ENCODE measurements at regions not wholly inside any gene's neighbourhood (a gene's known extent, or its start where the extent isn't known, plus 50 kb on each side); places are given as distances from the start of the nearest gene placed in this dataset.

GRCh38 chr12:85587158-85587557, 249.1 kb downstream of the RASSF9 start:
- H3K27me3 Mint-ChIP-seq = no peaks in the 10 kb centered on the region
- no peak overlapping the region for H3K27ac Mint-ChIP-seq
- no peak for DNase-seq (ENCODE audit: low spot score)
- no peak overlapping the region for H3K4me3 Mint-ChIP-seq
- H3K9me3 Mint-ChIP-seq = no peaks in the 10 kb centered on the region
- H3K4me1 Mint-ChIP-seq (ENCODE audit: low read depth in 2 of 2) = no peaks in the 10 kb centered on the region
- H3K36me3 Mint-ChIP-seq = peaks cover 8% of the 10 kb centered on the region
- no peak for ATAC-seq

- Mint-ChIP-seq H3K27ac (no peak overlapping the region), H3K27me3 (no peaks in the 10 kb centered on the region), H3K4me3 (no peak overlapping the region), H3K4me1 (ENCODE audit: low read depth in 2 of 2) (no peaks in the 10 kb centered on the region), H3K9me3 (no peaks in the 10 kb centered on the region), H3K36me3 (peaks cover 8% of the 10 kb centered on the region)
- ATAC-seq = no peak
- no peak for DNase-seq (ENCODE audit: low spot score)
Observed at GRCh38 chr12:85588221-85588620, 248.0 kb downstream of the RASSF9 start.

GRCh38 chr12:85600841-85601240, 235.4 kb downstream of the RASSF9 start:
- Mint-ChIP-seq H3K4me1 (ENCODE audit: low read depth in 2 of 2) (no peaks in the 10 kb centered on the region), H3K27me3 (no peaks in the 10 kb centered on the region), H3K4me3 (no peak overlapping the region), H3K36me3 (peaks cover 8% of the 10 kb centered on the region), H3K27ac (no peak overlapping the region), H3K9me3 (peaks cover 15% of the 10 kb centered on the region)
- DNase-seq (ENCODE audit: low spot score) = no peak
- ATAC-seq = no peak

- no peaks in the 10 kb centered on the region for H3K27me3 Mint-ChIP-seq
- no peak for DNase-seq (ENCODE audit: low spot score)
- H3K4me1 Mint-ChIP-seq (ENCODE audit: low read depth in 2 of 2) = no peaks in the 10 kb centered on the region
- H3K36me3 Mint-ChIP-seq = no peaks in the 10 kb centered on the region
- ATAC-seq = no peak
- H3K4me3 Mint-ChIP-seq = no peak overlapping the region
- H3K27ac Mint-ChIP-seq = no peak overlapping the region
- peaks cover 6% of the 10 kb centered on the region for H3K9me3 Mint-ChIP-seq
Observed at GRCh38 chr12:85603556-85603955, 232.7 kb downstream of the RASSF9 start.

GRCh38 chr12:85606455-85606854, 229.8 kb downstream of the RASSF9 start:
- Mint-ChIP-seq H3K4me1 (ENCODE audit: low read depth in 2 of 2) (no peaks in the 10 kb centered on the region), H3K36me3 (no peaks in the 10 kb centered on the region), H3K27ac (no peak overlapping the region), H3K4me3 (no peak overlapping the region), H3K9me3 (peaks cover 6% of the 10 kb centered on the region), H3K27me3 (no peaks in the 10 kb centered on the region)
- DNase-seq (ENCODE audit: low spot score) (no peak), ATAC-seq (no peak)

GRCh38 chr12:85609778-85610177, 226.4 kb downstream of the RASSF9 start:
- Mint-ChIP-seq H3K27me3 (no peaks in the 10 kb centered on the region), H3K9me3 (peaks cover 3% of the 10 kb centered on the region), H3K36me3 (no peaks in the 10 kb centered on the region), H3K4me3 (no peak overlapping the region), H3K4me1 (ENCODE audit: low read depth in 2 of 2) (no peaks in the 10 kb centered on the region), H3K27ac (no peak overlapping the region)
- ATAC-seq (no peak), DNase-seq (ENCODE audit: low spot score) (no peak)

- Mint-ChIP-seq H3K27ac (no peak overlapping the region), H3K9me3 (peaks cover 3% of the 10 kb centered on the region), H3K36me3 (no peaks in the 10 kb centered on the region), H3K4me3 (no peak overlapping the region), H3K4me1 (ENCODE audit: low read depth in 2 of 2) (no peaks in the 10 kb centered on the region), H3K27me3 (no peaks in the 10 kb centered on the region)
- ATAC-seq = no peak
- DNase-seq (ENCODE audit: low spot score) = no peak
Observed at GRCh38 chr12:85610194-85610593, 226.0 kb downstream of the RASSF9 start.

GRCh38 chr12:85616201-85616600, 220.0 kb downstream of the RASSF9 start:
- no peak overlapping the region for H3K4me3 Mint-ChIP-seq
- no peak for DNase-seq (ENCODE audit: low spot score)
- H3K4me1 Mint-ChIP-seq (ENCODE audit: low read depth in 2 of 2) = no peaks in the 10 kb centered on the region
- peaks cover 3% of the 10 kb centered on the region for H3K9me3 Mint-ChIP-seq
- no peaks in the 10 kb centered on the region for H3K36me3 Mint-ChIP-seq
- no peak for ATAC-seq
- H3K27ac Mint-ChIP-seq = no peak overlapping the region
- no peaks in the 10 kb centered on the region for H3K27me3 Mint-ChIP-seq

GRCh38 chr12:85617307-85618091, 218.7 kb downstream of the RASSF9 start:
- Mint-ChIP-seq H3K36me3 (no peaks in the 10 kb centered on the region), H3K27me3 (no peaks in the 10 kb centered on the region), H3K9me3 (peaks cover 3% of the 10 kb centered on the region), H3K27ac (no peak overlapping the region), H3K4me1 (ENCODE audit: low read depth in 2 of 2) (no peaks in the 10 kb centered on the region), H3K4me3 (no peak overlapping the region)
- ATAC-seq (no peak), DNase-seq (ENCODE audit: low spot score) (no peak)

- Mint-ChIP-seq H3K36me3 (no peaks in the 10 kb centered on the region), H3K9me3 (no peaks in the 10 kb centered on the region), H3K4me3 (no peak overlapping the region), H3K27ac (no peak overlapping the region), H3K4me1 (ENCODE audit: low read depth in 2 of 2) (no peaks in the 10 kb centered on the region), H3K27me3 (no peaks in the 10 kb centered on the region)
- DNase-seq (ENCODE audit: low spot score) (no peak), ATAC-seq (no peak)
Observed at GRCh38 chr12:85621041-85621440, 215.2 kb downstream of the RASSF9 start.

- no peaks in the 10 kb centered on the region for H3K36me3 Mint-ChIP-seq
- no peaks in the 10 kb centered on the region for H3K27me3 Mint-ChIP-seq
- H3K9me3 Mint-ChIP-seq = peaks cover 4% of the 10 kb centered on the region
- ATAC-seq = no peak
- no peaks in the 10 kb centered on the region for H3K4me1 Mint-ChIP-seq (ENCODE audit: low read depth in 2 of 2)
- no peak overlapping the region for H3K27ac Mint-ChIP-seq
- DNase-seq (ENCODE audit: low spot score) = no peak
- H3K4me3 Mint-ChIP-seq = no peak overlapping the region
Observed at GRCh38 chr12:85623763-85624162, 212.4 kb downstream of the RASSF9 start.

- no peaks in the 10 kb centered on the region for H3K36me3 Mint-ChIP-seq
- no peaks in the 10 kb centered on the region for H3K4me1 Mint-ChIP-seq (ENCODE audit: low read depth in 2 of 2)
- H3K9me3 Mint-ChIP-seq = peaks cover 4% of the 10 kb centered on the region
- DNase-seq (ENCODE audit: low spot score) (no peak), ATAC-seq (no peak)
- H3K27ac Mint-ChIP-seq = no peak overlapping the region
- H3K27me3 Mint-ChIP-seq = no peaks in the 10 kb centered on the region
- H3K4me3 Mint-ChIP-seq = no peak overlapping the region
Observed at GRCh38 chr12:85625467-85625866, 210.7 kb downstream of the RASSF9 start.

GRCh38 chr12:85626001-85626783, 210.0 kb downstream of the RASSF9 start:
- no peak for ATAC-seq

GRCh38 chr12:85626784-85627171, 209.4 kb downstream of the RASSF9 start:
- H3K9me3 Mint-ChIP-seq = peaks cover 4% of the 10 kb centered on the region
- no peak for ATAC-seq
- no peak for DNase-seq (ENCODE audit: low spot score)
- H3K4me3 Mint-ChIP-seq = no peak overlapping the region
- H3K27me3 Mint-ChIP-seq = no peaks in the 10 kb centered on the region
- H3K27ac Mint-ChIP-seq = no peak overlapping the region
- H3K36me3 Mint-ChIP-seq = no peaks in the 10 kb centered on the region
- H3K4me1 Mint-ChIP-seq (ENCODE audit: low read depth in 2 of 2) = no peaks in the 10 kb centered on the region

More at GRCh38 chr12:85626001-85626783, 210.0 kb downstream of the RASSF9 start:
- Mint-ChIP-seq H3K9me3 (peaks cover 4% of the 10 kb centered on the region), H3K27ac (no peak overlapping the region), H3K4me1 (ENCODE audit: low read depth in 2 of 2) (no peaks in the 10 kb centered on the region), H3K27me3 (no peaks in the 10 kb centered on the region), H3K36me3 (no peaks in the 10 kb centered on the region), H3K4me3 (no peak overlapping the region)
- no peak for DNase-seq (ENCODE audit: low spot score)
